ENCODE measurements at regions not wholly inside any gene's neighbourhood (a gene's known extent, or its start where the extent isn't known, plus 50 kb on each side); places are given as distances from the start of the nearest gene placed in this dataset.

- no peaks in the 10 kb centered on the region for H3K36me3 ChIP-seq
- no peak for TF ChIP-seq CTCF (IDR thresholded peaks at IDR 0.05)
- H3K9me3 ChIP-seq: no peaks in the 10 kb centered on the region
- DNase-seq (ENCODE audit: low spot score in 2 of 2): no peak
- no peak overlapping the region for H3K4me3 ChIP-seq
- intact Hi-C loops (cut with DNase I): no loop called here
- no peaks in the 10 kb centered on the region for H3K4me1 ChIP-seq
- no peaks in the 10 kb centered on the region for H3K27me3 ChIP-seq
- H3K27ac ChIP-seq: no peak overlapping the region
These were observed 211.8 kb downstream of the MATN1 start for GRCh38 chr1:30511563-30511962.

- Histone ChIP-seq H3K36me3 (no peaks in the 10 kb centered on the region), H3K4me3 (no peak overlapping the region), H3K4me1 (no peaks in the 10 kb centered on the region), H3K9me3 (no peaks in the 10 kb centered on the region), H3K27me3 (no peaks in the 10 kb centered on the region), H3K27ac (no peak overlapping the region)
- intact Hi-C loops (cut with DNase I): no loop called here
- no peak for TF ChIP-seq CTCF (IDR thresholded peaks at IDR 0.05)
- DNase-seq (ENCODE audit: low spot score in 2 of 2): no peak
These were observed 212.3 kb downstream of the MATN1 start for GRCh38 chr1:30511106-30511505.

- H3K27me3 ChIP-seq: no peaks in the 10 kb centered on the region
- H3K4me3 ChIP-seq: no peak overlapping the region
- H3K4me1 ChIP-seq: no peaks in the 10 kb centered on the region
- TF ChIP-seq CTCF (IDR thresholded peaks at IDR 0.05): no peak
- H3K27ac ChIP-seq: no peak overlapping the region
- no peak for DNase-seq (ENCODE audit: low spot score in 2 of 2)
- H3K36me3 ChIP-seq: no peaks in the 10 kb centered on the region
- intact Hi-C loops (cut with DNase I): no loop called here
- H3K9me3 ChIP-seq: no peaks in the 10 kb centered on the region
These were observed 213.7 kb downstream of the MATN1 start for GRCh38 chr1:30509670-30510069.

GRCh38 chr1:30508611-30509010, 214.8 kb downstream of the MATN1 start:
- intact Hi-C loops (cut with DNase I): no loop called here
- H3K36me3 ChIP-seq: no peaks in the 10 kb centered on the region
- no peak overlapping the region for H3K27ac ChIP-seq
- H3K4me3 ChIP-seq: no peak overlapping the region
- no peak for TF ChIP-seq CTCF (IDR thresholded peaks at IDR 0.05)
- no peak for DNase-seq (ENCODE audit: low spot score in 2 of 2)
- no peaks in the 10 kb centered on the region for H3K9me3 ChIP-seq
- no peaks in the 10 kb centered on the region for H3K4me1 ChIP-seq
- H3K27me3 ChIP-seq: no peaks in the 10 kb centered on the region

- intact Hi-C loops (cut with DNase I): no loop called here
- H3K9me3 ChIP-seq: no peaks in the 10 kb centered on the region
These were observed 215.3 kb downstream of the MATN1 start for GRCh38 chr1:30508175-30508448.

More at GRCh38 chr1:30508175-30508448, 215.3 kb downstream of the MATN1 start:
- no peak for DNase-seq (ENCODE audit: low spot score in 2 of 2)
- Histone ChIP-seq H3K27me3 (no peaks in the 10 kb centered on the region), H3K4me3 (no peak overlapping the region), H3K36me3 (no peaks in the 10 kb centered on the region), H3K4me1 (no peaks in the 10 kb centered on the region), H3K27ac (no peak overlapping the region)
- TF ChIP-seq CTCF (IDR thresholded peaks at IDR 0.05): no peak
